ENCODE measurements at regions not wholly inside any gene's neighbourhood (a gene's known extent, or its start where the extent isn't known, plus 50 kb on each side); places are given as distances from the start of the nearest gene placed in this dataset.
"Not testable (repeated sequence)": the region's sequence is repeated elsewhere in the genome, so short reads cannot be mapped to it uniquely, and the experiment has no call there.

DNA sequence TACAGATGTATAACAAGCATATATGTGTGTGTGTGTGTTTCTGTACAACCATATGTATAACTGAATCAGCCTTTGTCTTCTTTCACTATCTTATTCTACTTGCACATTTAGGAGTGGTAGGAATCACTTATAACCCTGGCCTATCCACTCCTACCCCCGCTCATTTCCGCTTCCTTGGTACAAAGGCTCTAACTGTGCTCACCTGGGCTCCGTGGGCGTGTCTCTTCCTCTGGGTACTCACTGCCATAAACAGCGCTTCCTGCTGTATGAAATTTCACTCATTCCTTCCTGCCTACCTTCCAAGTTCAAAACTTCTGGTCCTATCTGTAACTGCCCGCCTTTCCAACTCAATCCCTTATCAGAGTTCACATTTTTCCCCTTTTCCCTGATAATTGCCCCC, 815.5 kb downstream of the EPHA4 start:
- DNase-seq, result no peak

- DNase-seq, result not testable (repeated sequence)
Measured at GRCh38 chr2:220758376-220758775, 813.7 kb downstream of the EPHA4 start.

GRCh38 chr2:220764171-220764570, 807.9 kb downstream of the EPHA4 start:
- no peak for DNase-seq

- DNase-seq, result no peak
Measured at GRCh38 chr2:220767591-220768255, 804.4 kb downstream of the EPHA4 start.

DNA sequence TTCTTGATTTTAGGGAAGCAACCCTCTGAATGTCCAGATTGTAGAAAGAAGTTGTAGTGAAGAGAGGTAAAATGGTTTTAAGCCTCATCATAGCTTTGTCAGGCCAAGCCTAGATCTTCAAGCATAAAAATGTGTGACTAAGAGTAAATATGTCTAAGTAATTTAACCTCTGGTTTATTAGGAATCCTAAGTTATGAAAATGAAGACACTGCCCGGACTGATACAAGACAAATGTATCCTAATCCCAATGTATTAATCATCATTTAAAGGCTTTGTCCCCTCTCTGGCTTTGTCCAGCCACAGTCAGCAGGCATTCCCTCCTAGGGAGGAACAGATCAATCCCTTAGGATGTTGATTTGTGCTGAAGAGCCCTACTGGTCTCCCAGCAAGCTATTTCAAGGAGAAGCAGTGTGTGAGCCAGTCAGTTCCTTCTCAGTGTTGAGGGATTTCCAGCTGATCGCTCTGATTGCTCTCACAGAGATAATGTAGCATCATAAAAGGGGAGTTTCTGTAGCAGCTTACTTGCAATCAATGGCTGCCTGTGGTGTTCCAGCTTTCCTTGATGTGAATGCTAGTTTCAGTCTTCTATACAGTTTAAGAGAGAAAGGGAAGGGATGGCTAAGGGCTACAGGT, 796.1 kb downstream of the EPHA4 start:
- no peak for DNase-seq

- not testable (repeated sequence) for DNase-seq
Measured at GRCh38 chr2:220779076-220779475, 793.0 kb downstream of the EPHA4 start.

DNA sequence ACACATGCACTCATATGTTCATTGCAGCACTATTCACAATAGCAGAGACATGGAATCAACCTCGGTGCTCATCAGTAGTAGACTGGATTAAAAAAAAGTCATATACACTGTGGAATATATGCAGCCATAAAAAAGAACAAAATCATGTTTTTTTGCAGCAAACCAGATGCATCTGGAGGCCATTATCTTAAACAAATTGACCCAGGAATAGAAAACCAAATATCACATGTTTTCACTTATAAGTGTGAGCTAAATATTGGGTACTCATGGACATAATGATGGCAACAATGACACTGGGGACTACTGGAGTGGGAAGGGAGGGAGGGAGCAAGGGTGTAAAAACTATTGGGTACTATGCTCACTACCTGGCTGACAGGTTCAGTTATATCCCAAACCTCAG, 792.6 kb downstream of the EPHA4 start:
- no peak for DNase-seq

DNA sequence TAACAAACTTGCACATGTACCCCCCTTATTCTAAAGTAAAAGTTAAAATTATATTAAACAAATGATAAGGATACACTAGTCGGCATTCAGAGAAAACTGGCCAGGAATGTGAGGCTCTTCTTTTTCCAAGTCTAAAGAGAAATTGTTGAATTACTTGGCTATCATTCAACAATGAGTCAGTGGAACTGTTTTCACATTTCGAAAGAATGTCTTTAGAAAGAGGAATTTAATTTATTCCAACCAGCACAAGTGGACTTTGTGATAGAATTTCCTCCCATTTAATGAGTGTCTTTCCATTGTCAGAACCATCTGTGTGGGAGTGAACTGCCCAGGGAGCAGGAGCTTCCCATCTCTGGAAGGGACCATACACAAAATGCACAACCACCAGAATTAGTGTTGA, 792.2 kb downstream of the EPHA4 start:
- DNase-seq, result no peak

- no peak for DNase-seq
Measured at GRCh38 chr2:220781622-220782241, 790.4 kb downstream of the EPHA4 start.

DNA sequence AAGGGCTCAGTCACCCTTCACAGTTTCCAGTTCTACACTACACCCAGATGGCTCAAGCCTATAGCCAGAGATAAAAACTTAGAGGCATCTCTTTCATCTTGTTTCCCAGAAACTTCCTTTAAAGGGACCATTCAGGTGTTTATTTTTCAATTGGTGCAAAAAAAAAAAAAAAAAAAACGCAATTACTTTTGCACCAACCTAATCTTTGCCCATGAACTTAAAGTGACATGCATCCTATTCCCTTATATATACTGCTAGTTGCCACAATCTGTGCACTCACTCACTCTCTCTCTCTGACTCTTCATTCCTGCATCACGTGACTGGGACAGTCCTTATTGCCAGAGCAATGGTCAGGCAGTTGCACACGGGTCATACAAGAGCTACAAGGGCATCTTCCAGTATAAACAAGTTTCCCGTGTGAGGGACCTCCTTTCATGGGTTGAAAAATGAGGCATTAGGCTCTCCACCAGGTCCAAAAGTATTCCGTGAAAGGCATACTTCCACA, 789.4 kb downstream of the EPHA4 start:
- no peak for DNase-seq

- DNase-seq, result peak; percentile 84
Measured at GRCh38 chr2:220783671-220784070, 788.4 kb downstream of the EPHA4 start.

- DNase-seq, result peak; percentile 89
Measured at GRCh38 chr2:220785178-220785577, 786.9 kb downstream of the EPHA4 start.

GRCh38 chr2:220786216-220786615, 785.9 kb downstream of the EPHA4 start:
- no peak for DNase-seq

- DNase-seq, result no peak
Measured at GRCh38 chr2:220787251-220787650, 784.9 kb downstream of the EPHA4 start.

DNA sequence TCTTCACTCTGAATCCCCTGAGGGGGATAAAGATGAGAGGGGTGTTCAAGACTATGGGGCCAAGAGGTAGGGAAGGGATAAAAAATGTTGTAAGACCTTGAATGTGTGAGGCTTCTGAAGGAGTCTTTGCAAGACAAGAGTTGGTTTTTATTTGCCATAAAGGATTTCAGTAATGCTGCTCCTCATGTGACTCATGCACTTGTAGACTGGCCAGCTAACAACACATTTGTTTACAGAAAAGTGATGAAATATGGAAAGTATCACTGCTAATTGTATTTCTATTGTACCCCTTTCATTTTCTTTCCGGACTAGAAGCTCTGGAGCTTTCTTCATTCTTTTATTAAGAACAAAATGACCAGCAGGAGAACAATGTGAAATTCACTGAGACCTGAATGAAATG, 782.1 kb downstream of the EPHA4 start:
- DNase-seq, result no peak

GRCh38 chr2:220795705-220796104, 776.4 kb downstream of the EPHA4 start:
- no peak for DNase-seq

DNA sequence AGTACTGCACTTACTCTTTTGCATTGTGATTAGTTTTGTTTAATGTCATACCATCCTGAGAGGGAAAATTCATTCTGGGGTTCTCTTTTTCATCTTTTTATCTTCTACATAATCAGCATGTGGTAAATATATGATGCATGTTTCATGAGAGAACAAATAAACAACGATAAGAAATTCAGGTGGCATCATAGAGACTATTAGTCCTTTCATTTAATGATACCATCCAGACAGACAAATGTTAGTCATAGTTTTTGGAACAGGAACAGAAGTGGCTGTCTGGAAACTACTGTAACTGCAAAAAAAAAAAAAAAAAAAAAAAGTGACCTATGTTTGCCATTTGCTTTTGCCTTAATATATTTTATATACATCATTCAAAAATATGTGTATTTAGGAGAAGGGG, 761.0 kb downstream of the EPHA4 start:
- no peak for DNase-seq

GRCh38 chr2:220811952-220812570, 760.0 kb downstream of the EPHA4 start:
- DNase-seq, result peak; percentile 18

GRCh38 chr2:220814441-220814840, 757.7 kb downstream of the EPHA4 start:
- DNase-seq, result no peak

DNA sequence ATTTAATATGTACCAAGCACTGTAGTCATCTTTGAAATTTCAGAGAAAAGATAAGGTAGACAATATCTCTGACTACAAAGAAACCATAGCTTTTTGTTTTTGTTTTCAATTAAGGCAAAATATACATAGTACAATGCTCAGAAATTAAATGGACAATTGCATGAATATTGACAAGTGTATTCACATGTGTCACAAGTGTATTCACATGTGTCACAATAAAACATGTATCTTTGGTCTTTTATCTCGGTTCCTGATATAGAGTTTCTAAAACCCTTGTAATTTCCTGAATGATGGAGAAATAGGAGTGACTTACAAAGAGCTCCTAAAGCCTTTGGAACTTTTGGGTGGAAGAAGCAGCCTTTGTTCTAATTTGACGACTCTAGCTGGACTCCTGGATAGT, 756.4 kb downstream of the EPHA4 start:
- no peak for DNase-seq

GRCh38 chr2:220821683-220822082, 750.4 kb downstream of the EPHA4 start:
- DNase-seq, result no peak

- DNase-seq, result not testable (repeated sequence)
Measured at GRCh38 chr2:220823590-220823989, 748.5 kb downstream of the EPHA4 start.

GRCh38 chr2:220833446-220833845, 738.7 kb downstream of the EPHA4 start:
- no peak for DNase-seq

GRCh38 chr2:220835583-220835982, 736.5 kb downstream of the EPHA4 start:
- no peak for DNase-seq
